PC-3 (cell line): ENCODE measurements at regions not wholly inside any gene's neighbourhood (a gene's known extent, or its start where the extent isn't known, plus 50 kb on each side); places are given as distances from the start of the nearest gene placed in this dataset.

ENCODE experiments used
- ATAC-seq: fragments of 200-7000 bp; cut with Tn5 transposase; 2 replicates; pipeline ENCODE4 v1.9.1; 2020; ENCODE audit warnings: mild to moderate bottlenecking, moderate library complexity
- BruUV-seq: library from RNA; stranded (reverse); fragments of 400-500 nt; replicated peaks from 2 replicates; lab custom pipeline; 2021; lab: Mats Ljungman, UMichigan
- CTCF ChIA-PET: fragments of 300-600 bp; sonication (Branson Sonifier 250); formaldehyde crosslinking; loops from one replicate; lab custom pipeline; 2022; ENCODE audit warnings: antibody characterized with exemption; lab: Charles Lee
- POLR2A ChIA-PET: fragments of 300-600 bp; sonication (Branson Sonifier 250); formaldehyde crosslinking; loops from one replicate; lab custom pipeline; 2022; ENCODE audit warnings: antibody characterized with exemption; ENCODE audit not compliant: unreplicated experiment; lab: Charles Lee
- DNase-seq: peaks from one replicate; pipeline ENCODE4 v3.0.0-alpha.2; 2015
- H2AFZ ChIP-seq: fragments of 300-600 bp; sonication (generic); 2 replicates; pipeline ENCODE4 v1.6.0; 2016; ENCODE audit warnings: antibody characterized with exemption, low read length
- H3F3A ChIP-seq: fragments of 300-600 bp; sonication (generic); one replicate; pipeline ENCODE4 v1.6.0; 2017; ENCODE audit warnings: antibody characterized with exemption, low read length, control low read depth, mild to moderate bottlenecking; ENCODE audit not compliant: unreplicated experiment
- H3K27ac ChIP-seq: fragments of 300-600 bp; sonication (generic); 2 replicates; pipeline ENCODE4 v1.5.1; 2016; ENCODE audit warnings: mild to moderate bottlenecking, low read length
- H3K27me3 ChIP-seq: fragments of 300-600 bp; sonication (generic); 2 replicates; pipeline ENCODE4 v1.6.1; 2016; ENCODE audit warnings: low read length, mixed read lengths
- H3K36me3 ChIP-seq: fragments of 300-600 bp; sonication (generic); 2 replicates; pipeline ENCODE4 v1.6.1; 2016; ENCODE audit warnings: low read depth, mixed run types, low read length, mixed read lengths
- H3K4me1 ChIP-seq: fragments of 300-600 bp; sonication (generic); 2 replicates; pipeline ENCODE4 v1.5.1; 2016; ENCODE audit warnings: low read length; ENCODE audit not compliant: insufficient read depth
- H3K4me2 ChIP-seq: fragments of 300-600 bp; sonication (generic); 2 replicates; pipeline ENCODE4 v1.6.0; 2016; ENCODE audit warnings: low read length
- H3K4me3 ChIP-seq: fragments of 300-600 bp; sonication (generic); 2 replicates; pipeline ENCODE4 v1.5.1; 2016; ENCODE audit warnings: mild to moderate bottlenecking, low read length, mixed read lengths
- H3K79me2 ChIP-seq: fragments of 300-600 bp; sonication (generic); 2 replicates; pipeline ENCODE4 v1.6.1; 2017; ENCODE audit warnings: low read length, mixed read lengths
- H3K9ac ChIP-seq: fragments of 300-600 bp; sonication (generic); 2 replicates; pipeline ENCODE4 v1.6.0; 2016; ENCODE audit warnings: mild to moderate bottlenecking, low read length
- H3K9me2 ChIP-seq: fragments of 300-600 bp; sonication (generic); replicated peaks from 2 replicates; pipeline ENCODE4 v1.6.1; 2016; ENCODE audit warnings: mixed run types, low read length, mixed read lengths
- H3K9me3 ChIP-seq: fragments of 300-600 bp; sonication (generic); 2 replicates; pipeline ENCODE4 v1.6.1; 2016; ENCODE audit warnings: low read length, mixed read lengths
- H4K20me1 ChIP-seq: fragments of 300-600 bp; sonication (generic); 2 replicates; pipeline ENCODE4 v1.6.1; 2016; ENCODE audit warnings: low read length, mixed read lengths
- EZH2 ChIP-seq: fragments of 300-600 bp; sonication (generic); IDR thresholded peaks from one replicate; pipeline ENCODE4 v1.6.1; 2017; ENCODE audit warnings: antibody characterized with exemption, mild to moderate bottlenecking, low read length; ENCODE audit not compliant: unreplicated experiment
- EZH2phosphoT487 ChIP-seq: fragments of 300-600 bp; sonication (generic); IDR thresholded peaks from 2 replicates; pipeline ENCODE4 v1.6.1; 2018; ENCODE audit warnings: mild to moderate bottlenecking, antibody characterized with exemption, low read length, borderline replicate concordance
- intact Hi-C: fragments of 100-400 bp; cut with micrococcal nuclease; formaldehyde crosslinking; loops from 2 replicates; pipeline ENCODE4 v1.9.0; 2023
- TF ChIP-seq, protein P1 (sequence below): fragments of 300-600 bp; sonication (generic); conservative IDR thresholded peaks from 2 replicates; pipeline ENCODE4 v1.5.1; 2017; ENCODE audit warnings: antibody characterized with exemption, low read depth, mild to moderate bottlenecking, low read length

DNA sequence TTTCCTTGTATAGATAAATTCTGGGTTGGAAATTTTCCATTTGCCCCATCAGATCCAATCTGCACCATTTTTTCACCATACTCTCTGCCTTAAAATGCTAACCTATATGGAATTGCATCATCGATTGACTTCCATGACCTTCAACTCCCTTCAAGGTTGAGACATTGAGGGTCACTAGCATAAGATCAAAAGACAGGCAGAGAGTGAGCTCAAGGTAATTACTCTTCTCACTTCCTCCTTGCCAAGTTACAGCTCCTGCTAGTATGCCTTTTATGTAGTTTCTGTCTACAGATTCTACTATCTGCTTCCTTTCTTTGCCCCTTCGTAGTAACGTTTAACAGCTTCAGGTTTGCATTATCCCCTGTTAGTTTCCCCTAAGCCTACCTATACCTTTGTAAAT is 1127.7 kb upstream of the LRRTM3 start:
- TF ChIP-seq EZH2phosphoT487 (no peak), EZH2 (no peak)
- TF ChIP-seq, protein P1, sequence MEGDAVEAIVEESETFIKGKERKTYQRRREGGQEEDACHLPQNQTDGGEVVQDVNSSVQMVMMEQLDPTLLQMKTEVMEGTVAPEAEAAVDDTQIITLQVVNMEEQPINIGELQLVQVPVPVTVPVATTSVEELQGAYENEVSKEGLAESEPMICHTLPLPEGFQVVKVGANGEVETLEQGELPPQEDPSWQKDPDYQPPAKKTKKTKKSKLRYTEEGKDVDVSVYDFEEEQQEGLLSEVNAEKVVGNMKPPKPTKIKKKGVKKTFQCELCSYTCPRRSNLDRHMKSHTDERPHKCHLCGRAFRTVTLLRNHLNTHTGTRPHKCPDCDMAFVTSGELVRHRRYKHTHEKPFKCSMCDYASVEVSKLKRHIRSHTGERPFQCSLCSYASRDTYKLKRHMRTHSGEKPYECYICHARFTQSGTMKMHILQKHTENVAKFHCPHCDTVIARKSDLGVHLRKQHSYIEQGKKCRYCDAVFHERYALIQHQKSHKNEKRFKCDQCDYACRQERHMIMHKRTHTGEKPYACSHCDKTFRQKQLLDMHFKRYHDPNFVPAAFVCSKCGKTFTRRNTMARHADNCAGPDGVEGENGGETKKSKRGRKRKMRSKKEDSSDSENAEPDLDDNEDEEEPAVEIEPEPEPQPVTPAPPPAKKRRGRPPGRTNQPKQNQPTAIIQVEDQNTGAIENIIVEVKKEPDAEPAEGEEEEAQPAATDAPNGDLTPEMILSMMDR = no peak
- ATAC-seq (no peak), DNase-seq (no peak)
- Histone ChIP-seq H3K4me3 (no peak overlapping the region), H3K9me2 (no peaks in the 10 kb centered on the region), H3K9me3 (no peaks in the 10 kb centered on the region), H2AFZ (no peak overlapping the region), H3K4me1 (no peaks in the 10 kb centered on the region), H3K27me3 (no peaks in the 10 kb centered on the region), H3F3A (no peaks in the 10 kb centered on the region), H3K27ac (no peak overlapping the region), H4K20me1 (no peaks in the 10 kb centered on the region), H3K4me2 (no peak overlapping the region), H3K9ac (no peak overlapping the region), H3K36me3 (no peaks in the 10 kb centered on the region), H3K79me2 (no peaks in the 10 kb centered on the region)
- ChIA-PET POLR2A (interaction anchor here (0.6 kb wide), 2 partner anchors 154 to 347 kb away, joined by 4 to 6 read pairs; no protein-coding TSS in a partner anchor), CTCF (no interaction called here)
- BruUV-seq = no TSS peak
- intact Hi-C loops = no loop called here

DNA sequence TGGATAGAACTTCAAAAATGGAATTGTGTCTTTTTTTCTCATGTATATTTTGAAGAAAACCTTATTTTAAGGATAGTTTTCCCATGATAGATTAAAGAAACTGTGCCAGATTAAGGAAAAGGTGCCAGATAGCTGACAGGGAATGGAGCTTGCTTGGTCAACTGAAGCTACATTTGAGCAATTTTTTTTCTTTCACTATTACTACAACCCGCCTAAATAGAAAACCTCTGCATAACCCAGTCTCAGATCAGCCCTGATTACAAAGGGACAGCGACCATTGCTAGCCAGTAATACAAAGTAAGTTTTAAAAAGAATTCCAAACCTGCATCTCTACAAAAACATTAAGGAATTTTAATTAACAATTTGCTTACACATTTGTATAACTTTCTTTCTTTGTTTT is 1123.4 kb upstream of the LRRTM3 start:
- ChIA-PET POLR2A (interaction anchor here (0.7 kb wide), 1 partner anchor 20 kb away, joined by 4 read pairs; no protein-coding TSS in a partner anchor), CTCF (no interaction called here)
- H3K27me3 ChIP-seq = no peaks in the 10 kb centered on the region
- no peaks in the 10 kb centered on the region for H3K9me3 ChIP-seq
- intact Hi-C loops = no loop called here
- no peak for DNase-seq
- H3K36me3 ChIP-seq = no peaks in the 10 kb centered on the region
- H3K4me1 ChIP-seq = no peaks in the 10 kb centered on the region
- BruUV-seq = no TSS peak
- no peaks in the 10 kb centered on the region for H3K9me2 ChIP-seq
- H3K79me2 ChIP-seq = no peaks in the 10 kb centered on the region
- no peaks in the 10 kb centered on the region for H3F3A ChIP-seq
- no peak overlapping the region for H3K27ac ChIP-seq
- H3K4me2 ChIP-seq = no peak overlapping the region
- TF ChIP-seq, protein P1 = no peak
- TF ChIP-seq EZH2phosphoT487 = no peak
- TF ChIP-seq EZH2 = no peak
- no peak for ATAC-seq
- H3K9ac ChIP-seq = no peak overlapping the region
- H4K20me1 ChIP-seq = no peaks in the 10 kb centered on the region
- no peak overlapping the region for H3K4me3 ChIP-seq
- H2AFZ ChIP-seq = no peak overlapping the region

DNA sequence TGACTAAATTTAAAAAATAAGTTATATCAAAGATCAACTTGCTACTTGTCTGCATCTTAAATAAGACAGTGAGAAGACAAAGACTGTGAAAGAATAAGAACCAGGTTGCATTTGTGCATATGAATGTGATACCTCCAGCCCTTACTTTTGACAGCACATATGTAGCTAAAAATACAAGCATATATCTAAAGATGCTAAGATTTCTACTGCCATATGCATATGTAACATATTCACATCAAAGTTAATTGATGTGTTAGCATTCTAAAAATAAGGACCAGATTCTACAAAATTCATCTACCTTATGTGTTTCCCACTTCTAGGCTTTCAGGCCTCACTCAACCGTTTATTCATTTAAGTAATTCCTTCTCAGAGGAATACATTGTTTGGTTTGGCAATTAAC is 1120.3 kb upstream of the LRRTM3 start:
- Histone ChIP-seq H3K4me3 (no peak overlapping the region), H3K9me2 (no peaks in the 10 kb centered on the region), H3K4me1 (no peaks in the 10 kb centered on the region), H3K36me3 (no peaks in the 10 kb centered on the region), H3K9me3 (no peaks in the 10 kb centered on the region), H4K20me1 (no peaks in the 10 kb centered on the region), H2AFZ (no peak overlapping the region), H3K4me2 (no peak overlapping the region), H3K27ac (no peak overlapping the region), H3K79me2 (no peaks in the 10 kb centered on the region), H3F3A (no peaks in the 10 kb centered on the region), H3K27me3 (no peaks in the 10 kb centered on the region), H3K9ac (no peak overlapping the region)
- intact Hi-C loops = no loop called here
- no peak for DNase-seq
- TF ChIP-seq, protein P1 = no peak
- TF ChIP-seq EZH2 (no peak), EZH2phosphoT487 (no peak)
- ChIA-PET CTCF (no interaction called here), POLR2A (no interaction called here)
- no peak for ATAC-seq
- BruUV-seq = no TSS peak
